K562 (cell line): ENCODE measurements at regions not wholly inside any gene's neighbourhood (a gene's known extent, or its start where the extent isn't known, plus 50 kb on each side); places are given as distances from the start of the nearest gene placed in this dataset.

Source experiments
- MED1 ChIP-seq: sonication (generic); formaldehyde crosslinking; IDR thresholded peaks from 2 replicates; pipeline ENCODE4 v1.8.1; 2023; ENCODE audit warnings: missing genetic modification reagents, borderline replicate concordance
- MYNN ChIP-seq, 2 experiments: sonication (generic); formaldehyde crosslinking in 1 of 2; IDR thresholded peaks; 2 replicates each; pipeline versions ENCODE4 v1.5.0 to v1.6.1; 2016 to 2020; ENCODE audit warnings: antibody characterized with exemption in 1 of 2, missing genetic modification reagents in 1 of 2
- PURB ChIP-seq: sonication (generic); formaldehyde crosslinking; IDR thresholded peaks from 2 replicates; pipeline ENCODE4 v1.9.0; 2021; ENCODE audit warnings: low read depth, mild to moderate bottlenecking, missing genetic modification reagents
- SAFB2 ChIP-seq: fragments of 200-400 bp; formaldehyde crosslinking; IDR thresholded peaks from 2 replicates; pipeline ENCODE4 v1.6.1; 2018; ENCODE audit warnings: borderline replicate concordance, low read length, low read depth, moderate library complexity; ENCODE audit not compliant: severe bottlenecking
- ZFP36 ChIP-seq: fragments of 150-350 bp; IDR thresholded peaks from 2 replicates; pipeline ENCODE4 v1.6.1; 2018; ENCODE audit warnings: low read length, low read depth; ENCODE audit not compliant: partially characterized antibody
- ZNF324 ChIP-seq: fragments of 250-450 bp; sonication (Bioruptor Pico); IDR thresholded peaks from 2 replicates; pipeline ENCODE4 v1.4.0; 2020; ENCODE audit warnings: mild to moderate bottlenecking
- ZNF518B ChIP-seq: fragments of 250-450 bp; sonication (Bioruptor Pico); IDR thresholded peaks from 2 replicates; pipeline ENCODE4 v1.5.0; 2021; ENCODE audit warnings: mild to moderate bottlenecking, moderate library complexity
- TF ChIP-seq, protein P1 (sequence below): fragments of 450-650 bp; IDR thresholded peaks from 2 replicates; pipeline ENCODE4 v1.6.1; 2016; ENCODE audit warnings: mild to moderate bottlenecking
- TF ChIP-seq, protein P2 (sequence below): fragments of 450-650 bp; formaldehyde crosslinking; IDR thresholded peaks from 2 replicates; pipeline ENCODE4 v1.4.0; 2022; ENCODE audit warnings: missing genetic modification characterization

- TF ChIP-seq ZNF518B (CRISPR knock-in tag) (no peak), ZNF324 (CRISPR knock-in tag) (no peak), MED1 (0 out of 2 replicates have a peak, but pooled peaks have one; percentile 74), PURB (CRISPR knock-in tag) (no peak), MYNN (IDR thresholded peaks at IDR 0.05) (no peak), MYNN (CRISPR knock-in tag; IDR thresholded peaks at IDR 0.05) (no peak), SAFB2 (no peak), ZFP36 (no peak)
- TF ChIP-seq, protein P1, sequence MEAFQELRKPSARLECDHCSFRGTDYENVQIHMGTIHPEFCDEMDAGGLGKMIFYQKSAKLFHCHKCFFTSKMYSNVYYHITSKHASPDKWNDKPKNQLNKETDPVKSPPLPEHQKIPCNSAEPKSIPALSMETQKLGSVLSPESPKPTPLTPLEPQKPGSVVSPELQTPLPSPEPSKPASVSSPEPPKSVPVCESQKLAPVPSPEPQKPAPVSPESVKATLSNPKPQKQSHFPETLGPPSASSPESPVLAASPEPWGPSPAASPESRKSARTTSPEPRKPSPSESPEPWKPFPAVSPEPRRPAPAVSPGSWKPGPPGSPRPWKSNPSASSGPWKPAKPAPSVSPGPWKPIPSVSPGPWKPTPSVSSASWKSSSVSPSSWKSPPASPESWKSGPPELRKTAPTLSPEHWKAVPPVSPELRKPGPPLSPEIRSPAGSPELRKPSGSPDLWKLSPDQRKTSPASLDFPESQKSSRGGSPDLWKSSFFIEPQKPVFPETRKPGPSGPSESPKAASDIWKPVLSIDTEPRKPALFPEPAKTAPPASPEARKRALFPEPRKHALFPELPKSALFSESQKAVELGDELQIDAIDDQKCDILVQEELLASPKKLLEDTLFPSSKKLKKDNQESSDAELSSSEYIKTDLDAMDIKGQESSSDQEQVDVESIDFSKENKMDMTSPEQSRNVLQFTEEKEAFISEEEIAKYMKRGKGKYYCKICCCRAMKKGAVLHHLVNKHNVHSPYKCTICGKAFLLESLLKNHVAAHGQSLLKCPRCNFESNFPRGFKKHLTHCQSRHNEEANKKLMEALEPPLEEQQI = no peak
- TF ChIP-seq, protein P2, sequence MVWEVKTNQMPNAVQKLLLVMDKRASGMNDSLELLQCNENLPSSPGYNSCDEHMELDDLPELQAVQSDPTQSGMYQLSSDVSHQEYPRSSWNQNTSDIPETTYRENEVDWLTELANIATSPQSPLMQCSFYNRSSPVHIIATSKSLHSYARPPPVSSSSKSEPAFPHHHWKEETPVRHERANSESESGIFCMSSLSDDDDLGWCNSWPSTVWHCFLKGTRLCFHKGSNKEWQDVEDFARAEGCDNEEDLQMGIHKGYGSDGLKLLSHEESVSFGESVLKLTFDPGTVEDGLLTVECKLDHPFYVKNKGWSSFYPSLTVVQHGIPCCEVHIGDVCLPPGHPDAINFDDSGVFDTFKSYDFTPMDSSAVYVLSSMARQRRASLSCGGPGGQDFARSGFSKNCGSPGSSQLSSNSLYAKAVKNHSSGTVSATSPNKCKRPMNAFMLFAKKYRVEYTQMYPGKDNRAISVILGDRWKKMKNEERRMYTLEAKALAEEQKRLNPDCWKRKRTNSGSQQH (CRISPR knock-in tag) = peak; percentile 66; the same call in 1 of the 2 replicates
Measured at GRCh38 chr1:29554208-29554778, 318.0 kb downstream of the PTPRU start (continued).
